Fibroblast of skin of left quadriceps (primary cell): ENCODE measurements at regions not wholly inside any gene's neighbourhood (a gene's known extent, or its start where the extent isn't known, plus 50 kb on each side); places are given as distances from the start of the nearest gene placed in this dataset.

Source experiments
- DNase-seq, 2 experiments: peaks; one replicate each; pipeline ENCODE4 v3.0.0-alpha.2; 2013; ENCODE audit warnings: low read depth in 2 of 2

GRCh38 chr7:108697254-108697653 lies 127.6 kb downstream of the DNAJB9 start:
- DNase-seq, result no peak

DNA sequence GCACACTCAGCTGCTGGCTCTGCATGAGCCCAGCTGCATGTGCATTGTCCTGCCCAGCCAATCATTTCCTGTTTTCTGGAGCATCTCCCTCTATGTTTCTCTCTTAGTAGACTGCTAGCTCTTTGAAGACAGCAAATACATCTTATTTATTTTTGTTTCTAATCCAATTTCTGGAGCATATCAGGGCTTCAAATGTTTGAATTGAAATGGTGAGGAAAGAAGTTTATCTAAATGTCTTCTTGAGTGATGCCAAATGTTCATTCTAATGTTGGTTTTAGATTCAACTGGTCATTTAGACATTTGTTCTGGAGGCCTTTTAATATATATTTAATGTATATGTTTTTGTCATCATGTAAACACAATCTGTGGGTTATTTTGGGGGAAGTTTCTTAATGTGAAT lies 141.9 kb downstream of the DNAJB9 start:
- no peak for DNase-seq

DNA sequence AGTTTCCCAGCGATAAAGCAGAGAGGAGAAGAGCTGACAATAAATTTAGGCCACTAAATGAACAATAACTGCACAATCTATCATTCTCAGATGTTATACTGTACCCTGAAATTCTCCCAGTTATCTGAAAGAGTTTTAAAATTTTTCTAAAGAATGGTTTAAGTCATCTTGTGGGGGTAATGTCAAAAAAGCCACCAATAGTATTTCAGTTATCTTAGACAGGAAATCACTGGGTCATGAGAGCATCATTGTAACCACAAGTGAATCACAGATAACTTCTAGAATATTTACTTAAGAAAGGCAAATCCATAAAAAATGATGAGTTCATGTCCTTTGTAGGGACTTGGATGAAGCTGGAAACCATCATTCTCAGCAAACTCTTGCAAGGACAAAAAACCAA lies 147.1 kb downstream of the DNAJB9 start:
- DNase-seq, result peak; percentile 52 to 57

DNA sequence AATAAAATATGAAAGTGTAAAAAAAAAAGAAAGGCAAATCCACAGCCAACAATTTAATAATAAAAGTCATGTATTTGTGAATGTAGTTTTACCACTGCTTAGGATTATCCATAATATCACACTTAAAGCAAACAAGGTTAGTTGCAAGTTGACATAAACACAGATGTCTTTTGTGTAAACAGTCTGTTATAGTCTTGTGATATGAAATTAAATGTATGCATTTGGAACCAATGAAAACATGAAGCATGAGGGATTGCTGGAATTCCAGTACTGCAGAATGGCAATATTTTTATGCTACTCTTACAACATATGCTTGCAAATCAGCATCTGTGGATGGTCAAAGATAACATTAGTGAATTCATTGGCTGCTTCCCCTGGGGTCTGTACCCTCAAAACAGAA lies 148.1 kb downstream of the DNAJB9 start:
- no peak for DNase-seq

DNA sequence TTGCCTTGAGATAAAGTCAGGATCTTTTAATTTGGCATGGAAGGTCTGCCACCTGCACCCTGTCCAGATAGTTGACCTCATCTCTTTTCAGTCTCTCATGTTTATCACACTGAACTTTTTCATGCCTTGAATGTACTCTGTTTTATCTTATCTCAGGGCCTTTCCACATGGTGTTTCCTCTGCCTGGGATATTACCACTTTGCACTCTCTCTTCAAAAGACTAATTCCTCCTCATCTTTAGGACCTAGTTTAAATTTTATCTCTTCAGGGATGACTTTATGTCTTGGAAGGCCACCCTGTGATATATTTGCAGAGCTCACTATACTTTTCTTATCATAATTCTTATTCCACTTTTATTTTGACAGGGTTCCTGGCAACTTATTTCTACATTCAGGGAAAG lies 150.0 kb downstream of the DNAJB9 start:
- DNase-seq, result no peak

GRCh38 chr7:108722561-108722960 lies 152.9 kb downstream of the DNAJB9 start:
- no peak for DNase-seq

DNA sequence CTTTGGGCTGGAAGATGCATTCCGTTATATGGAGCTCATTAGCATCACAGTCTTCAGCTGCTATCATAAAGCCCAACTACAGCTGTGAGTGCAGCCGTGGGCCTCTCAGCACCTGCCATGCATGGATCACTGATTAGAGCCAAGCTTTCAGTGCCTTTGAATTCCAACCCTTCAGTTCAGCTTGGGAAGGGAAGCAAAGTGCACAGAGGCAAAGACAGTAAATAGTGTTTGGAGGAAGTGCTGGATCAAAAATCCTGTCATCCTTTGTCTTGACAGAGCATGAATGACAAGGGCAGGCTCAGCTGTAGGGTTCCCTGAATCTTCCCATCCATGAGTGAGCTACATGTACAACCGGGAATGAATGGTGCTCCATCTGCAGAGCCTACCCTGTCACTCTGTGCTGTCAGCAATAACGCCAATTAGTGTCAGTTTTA lies 153.7 kb downstream of the DNAJB9 start:
- no peak for DNase-seq

GRCh38 chr7:108724251-108725100 lies 154.8 kb downstream of the DNAJB9 start:
- no peak for DNase-seq

DNA sequence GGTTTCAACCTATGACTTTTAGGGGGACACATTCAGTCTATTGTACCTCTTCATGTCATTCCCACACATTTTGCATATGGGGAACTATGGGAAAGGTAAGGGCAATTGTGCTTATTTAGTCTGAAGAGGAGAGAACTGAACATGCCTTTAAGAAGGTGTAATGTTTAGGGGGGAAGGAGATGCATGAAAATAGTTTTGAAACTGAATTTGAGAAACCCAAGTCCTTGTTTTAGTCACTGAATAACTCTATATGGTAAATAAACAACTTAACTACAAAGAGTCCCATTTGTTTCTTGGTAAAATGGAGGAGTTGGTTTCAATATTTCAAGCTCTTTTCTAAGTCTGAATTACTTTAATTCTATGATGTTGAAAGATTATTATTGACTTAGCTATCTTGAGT lies 166.1 kb downstream of the DNAJB9 start:
- DNase-seq, result no peak

GRCh38 chr7:108736221-108736891 lies 166.7 kb downstream of the DNAJB9 start:
- no peak for DNase-seq

DNA sequence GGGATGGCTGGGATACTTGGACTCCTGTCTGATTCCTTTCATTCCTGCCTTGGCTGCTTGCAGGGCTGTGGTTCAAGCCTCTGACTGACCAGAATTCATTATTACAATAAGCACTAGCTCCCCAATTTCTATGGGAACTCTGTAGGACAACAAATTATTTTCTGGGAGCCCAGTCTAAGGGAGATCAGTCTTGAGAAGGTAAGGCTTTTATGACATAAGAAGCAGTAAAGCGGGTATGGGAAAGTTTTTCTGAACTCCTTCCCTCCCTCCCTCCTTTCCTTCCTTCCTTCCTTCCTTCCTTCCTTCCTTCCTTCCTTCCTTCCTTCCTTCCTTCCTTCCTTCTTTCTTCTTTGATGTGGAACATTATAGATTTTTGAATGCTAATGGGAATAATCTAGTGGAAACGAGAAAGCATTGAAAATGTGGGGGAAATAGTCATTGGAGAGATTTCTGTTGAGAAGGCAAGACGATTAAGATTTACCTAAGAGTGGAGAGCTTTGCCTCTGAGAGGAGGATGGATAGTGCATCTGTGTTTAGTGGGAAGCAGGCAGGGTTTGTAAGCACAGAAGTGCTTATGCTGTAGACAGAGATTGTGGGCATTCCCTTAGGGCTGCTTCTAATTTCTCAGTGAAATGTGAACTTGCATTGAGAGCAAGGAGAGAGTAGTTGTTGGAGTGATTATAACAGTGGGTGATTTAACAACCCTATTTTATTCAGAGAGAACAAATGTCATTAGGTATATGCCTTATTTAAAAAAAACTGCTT lies 201.5 kb downstream of the DNAJB9 start:
- DNase-seq, result no peak

DNA sequence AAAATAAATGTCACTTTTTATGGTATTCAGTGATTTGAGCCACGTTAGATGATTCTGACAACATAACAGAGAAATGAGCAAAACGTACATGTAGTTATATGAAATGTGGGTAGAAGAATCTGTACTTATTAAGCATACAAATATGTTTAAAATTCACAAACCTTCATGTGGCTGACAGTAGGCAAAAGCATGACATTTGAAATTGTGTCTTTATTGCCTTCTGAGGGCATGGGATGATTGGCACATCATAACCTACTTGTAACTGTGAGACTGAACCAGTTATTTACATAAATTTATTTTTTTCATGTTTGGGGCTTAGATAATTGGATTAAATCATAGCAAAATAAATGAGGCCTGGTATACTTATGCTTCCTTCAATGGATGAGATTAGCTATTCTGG lies 202.2 kb downstream of the DNAJB9 start:
- DNase-seq, result no peak

DNA sequence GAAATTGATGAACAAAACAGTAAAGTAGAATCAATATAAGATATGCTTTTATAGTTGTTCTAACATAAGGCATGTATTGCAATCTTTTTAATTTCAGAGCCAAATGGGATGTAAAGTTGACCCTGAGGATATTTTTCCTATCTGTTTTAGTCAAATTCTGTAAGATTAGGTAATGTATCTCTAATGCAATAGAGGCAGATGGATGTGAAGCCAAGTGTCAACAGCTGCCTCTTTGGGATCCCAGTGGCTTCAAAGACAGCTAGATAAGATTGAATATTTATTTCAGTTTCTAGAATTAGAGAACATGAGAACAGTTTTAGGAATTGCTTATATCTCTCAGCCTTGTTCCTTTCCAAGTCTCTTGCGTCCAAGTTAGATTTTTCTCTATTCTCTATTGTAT lies 208.3 kb downstream of the DNAJB9 start:
- no peak for DNase-seq

- no peak for DNase-seq
Measured at GRCh38 chr7:108789451-108789850, 219.8 kb downstream of the DNAJB9 start.

DNA sequence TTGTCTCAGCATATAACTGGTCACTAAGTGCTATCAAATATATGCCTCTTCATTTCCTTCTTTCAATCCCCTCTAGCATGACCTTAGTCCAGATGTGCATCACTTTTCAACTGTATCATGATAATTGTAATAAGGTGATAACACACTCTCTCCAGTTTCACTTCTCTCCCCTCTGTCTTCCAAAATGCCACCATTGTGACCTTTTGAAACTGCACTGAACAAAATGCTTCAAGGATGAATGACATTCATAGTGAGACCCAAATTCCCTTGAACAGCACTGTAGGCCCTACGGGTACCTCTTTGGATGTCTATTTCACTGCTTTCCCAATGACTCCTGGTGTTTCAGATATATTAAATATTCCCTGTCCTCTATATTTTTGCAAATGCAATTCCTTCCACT lies 224.8 kb downstream of the DNAJB9 start:
- DNase-seq, result no peak

DNA sequence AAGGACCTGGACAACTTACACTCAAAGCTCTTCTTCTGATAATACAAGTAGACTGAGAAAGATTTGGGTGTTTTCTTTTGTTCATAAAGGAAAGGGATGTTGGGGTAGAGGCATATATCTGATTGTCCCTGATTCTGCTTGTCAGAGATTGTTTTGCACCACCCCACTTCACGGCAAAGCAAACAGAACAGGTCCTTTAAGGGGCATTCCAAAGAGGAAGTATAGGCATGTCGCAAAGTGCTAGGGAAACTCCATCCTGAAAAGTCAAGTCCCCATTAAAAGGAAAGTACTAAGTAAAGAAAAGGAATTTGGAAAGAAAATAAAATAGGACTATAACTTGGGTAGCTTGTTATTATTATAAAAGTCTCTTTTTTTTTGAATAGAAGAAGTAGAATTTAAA lies 233.0 kb downstream of the DNAJB9 start:
- DNase-seq, result no peak

GRCh38 chr7:108805808-108806397 lies 236.2 kb downstream of the DNAJB9 start:
- DNase-seq, result peak in 1 of 2 experiments; percentile 15

DNA sequence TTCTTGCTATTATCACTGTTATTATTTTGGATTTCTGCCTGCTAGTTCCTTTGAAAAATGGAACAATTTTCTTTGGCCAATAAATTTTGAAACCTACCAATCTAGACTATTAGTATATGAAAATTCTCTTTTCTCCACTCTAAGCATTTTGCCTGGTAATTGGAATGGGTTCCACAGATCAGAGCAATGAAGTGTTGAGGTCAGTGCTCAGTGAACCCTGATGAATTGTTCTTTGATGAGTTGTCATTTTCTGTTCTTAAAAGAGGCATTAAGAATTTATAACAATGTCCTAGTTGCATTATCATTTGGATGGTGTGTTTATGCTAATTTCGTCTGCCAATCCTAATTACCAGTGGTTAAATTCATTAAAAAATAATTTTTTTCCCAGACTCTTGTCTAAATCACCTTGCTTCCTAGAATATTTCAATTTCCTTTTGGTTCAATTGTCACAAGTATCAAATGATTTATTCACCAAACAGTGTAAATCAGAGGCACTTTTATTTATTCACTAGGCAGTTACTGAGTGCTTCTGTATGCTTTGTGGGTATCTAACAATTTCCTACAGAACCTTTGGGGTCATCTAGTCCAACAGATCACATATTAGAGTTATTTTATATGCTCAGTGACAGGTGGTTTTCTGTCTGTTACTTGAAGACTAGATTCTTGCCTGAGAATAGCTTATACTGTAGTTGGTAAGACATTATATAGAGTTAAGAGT lies 239.0 kb downstream of the DNAJB9 start:
- no peak for DNase-seq

DNA sequence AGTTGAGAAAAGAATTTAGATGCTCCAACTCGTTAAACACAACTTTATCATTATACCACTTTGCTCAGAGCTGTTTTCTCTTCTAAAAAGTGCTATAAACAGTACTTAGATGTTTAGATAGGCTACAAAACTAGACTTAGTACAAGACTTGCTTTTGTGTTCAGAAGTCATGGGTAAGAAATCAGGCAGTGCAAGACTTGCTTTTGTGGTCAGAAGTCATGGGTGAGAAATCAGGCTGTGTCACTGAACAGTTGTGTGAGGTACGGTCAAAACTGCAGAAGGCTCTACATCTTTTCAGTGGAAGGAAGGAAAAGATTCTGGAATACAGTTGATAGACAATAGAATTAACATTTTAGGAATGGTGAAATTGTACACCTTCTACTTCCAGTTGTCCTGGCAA lies 239.7 kb downstream of the DNAJB9 start:
- DNase-seq, result no peak

GRCh38 chr7:108810756-108811385 lies 241.2 kb downstream of the DNAJB9 start:
- no peak for DNase-seq
